Astrocyte (in vitro differentiated cells and primary cell): ENCODE measurements at regions not wholly inside any gene's neighbourhood (a gene's known extent, or its start where the extent isn't known, plus 50 kb on each side); places are given as distances from the start of the nearest gene placed in this dataset.

Experiments
- DNase-seq: peaks from one replicate; pipeline ENCODE4 v3.0.0-alpha.2; 2010; ENCODE audit warnings: low read depth
- FAIRE-seq: peaks from 2 replicates; lab custom pipeline; 2011; peaks lifted over from hg19 to GRCh38; lab: Jason Lieb, UNC
- H2AFZ ChIP-seq: 2 replicates; pipeline ENCODE4 v1.6.0; 2012; ENCODE audit warnings: low read depth, low read length, inconsistent platforms
- H3K27ac ChIP-seq: 2 replicates; pipeline ENCODE4 v1.5.1; 2011; ENCODE audit warnings: low read depth, low read length, inconsistent platforms
- H3K27me3 ChIP-seq: 2 replicates; pipeline ENCODE4 v1.6.0; 2011; ENCODE audit warnings: low read length, inconsistent platforms; ENCODE audit not compliant: insufficient read depth
- H3K36me3 ChIP-seq: 2 replicates; pipeline ENCODE4 v1.5.1; 2011; ENCODE audit warnings: low read length, inconsistent platforms; ENCODE audit not compliant: insufficient read depth
- H3K4me1 ChIP-seq: 2 replicates; pipeline ENCODE4 v1.5.1; 2011; ENCODE audit warnings: low read length, inconsistent platforms; ENCODE audit not compliant: insufficient read depth
- H3K4me2 ChIP-seq: 2 replicates; pipeline ENCODE4 v1.6.0; 2012; ENCODE audit warnings: low read length, inconsistent platforms
- H3K4me3 ChIP-seq: 2 replicates; pipeline ENCODE4 v1.5.1; 2011; ENCODE audit warnings: low read depth, mild to moderate bottlenecking, low read length, inconsistent platforms; ENCODE audit not compliant: insufficient read depth
- H3K79me2 ChIP-seq: 2 replicates; pipeline ENCODE4 v1.6.0; 2012; ENCODE audit warnings: mild to moderate bottlenecking, low read length, inconsistent platforms; ENCODE audit not compliant: insufficient read depth
- H3K9ac ChIP-seq: 2 replicates; pipeline ENCODE4 v1.6.0; 2012; ENCODE audit warnings: mild to moderate bottlenecking, low read length, inconsistent platforms
- H3K9me3 ChIP-seq: 2 replicates; pipeline ENCODE4 v1.5.1; 2012; ENCODE audit warnings: low read depth, mild to moderate bottlenecking, low read length, inconsistent platforms; ENCODE audit not compliant: insufficient read depth
- H4K20me1 ChIP-seq: 2 replicates; pipeline ENCODE4 v1.6.0; 2012; ENCODE audit warnings: low read length, inconsistent platforms; ENCODE audit not compliant: insufficient read depth
- H3K27ac Mint-ChIP-seq: one replicate; pipeline ENCODE4 v1.8.0; 2021; ENCODE audit warnings: mild to moderate bottlenecking, mixed read lengths; ENCODE audit not compliant: unreplicated experiment
- H3K27me3 Mint-ChIP-seq: one replicate; pipeline ENCODE4 v1.8.0; 2021; ENCODE audit warnings: low read depth, mixed read lengths; ENCODE audit not compliant: unreplicated experiment
- H3K36me3 Mint-ChIP-seq: one replicate; pipeline ENCODE4 v1.8.0; 2021; ENCODE audit warnings: low read depth, mixed read lengths; ENCODE audit not compliant: unreplicated experiment
- H3K4me1 Mint-ChIP-seq: one replicate; pipeline ENCODE4 v1.8.0; 2021; ENCODE audit warnings: low read depth, mixed read lengths; ENCODE audit not compliant: unreplicated experiment
- H3K4me3 Mint-ChIP-seq: one replicate; pipeline ENCODE4 v1.8.0; 2021; ENCODE audit warnings: mild to moderate bottlenecking, moderate library complexity, mixed read lengths; ENCODE audit not compliant: unreplicated experiment
- H3K9me3 Mint-ChIP-seq: one replicate; pipeline ENCODE4 v1.8.0; 2021; ENCODE audit warnings: mild to moderate bottlenecking, mixed read lengths; ENCODE audit not compliant: unreplicated experiment
- EZH2 ChIP-seq: IDR thresholded peaks from 2 replicates; pipeline ENCODE4 v1.6.1; 2012; ENCODE audit warnings: mild to moderate bottlenecking, low read length, inconsistent platforms; ENCODE audit not compliant: insufficient read depth
- TF ChIP-seq, protein P1 (sequence below): IDR thresholded peaks from 2 replicates; pipeline ENCODE4 v1.5.1; 2011; ENCODE audit warnings: low read depth, mild to moderate bottlenecking, inconsistent platforms, low read length, moderate library complexity; ENCODE audit not compliant: insufficient read depth

DNA sequence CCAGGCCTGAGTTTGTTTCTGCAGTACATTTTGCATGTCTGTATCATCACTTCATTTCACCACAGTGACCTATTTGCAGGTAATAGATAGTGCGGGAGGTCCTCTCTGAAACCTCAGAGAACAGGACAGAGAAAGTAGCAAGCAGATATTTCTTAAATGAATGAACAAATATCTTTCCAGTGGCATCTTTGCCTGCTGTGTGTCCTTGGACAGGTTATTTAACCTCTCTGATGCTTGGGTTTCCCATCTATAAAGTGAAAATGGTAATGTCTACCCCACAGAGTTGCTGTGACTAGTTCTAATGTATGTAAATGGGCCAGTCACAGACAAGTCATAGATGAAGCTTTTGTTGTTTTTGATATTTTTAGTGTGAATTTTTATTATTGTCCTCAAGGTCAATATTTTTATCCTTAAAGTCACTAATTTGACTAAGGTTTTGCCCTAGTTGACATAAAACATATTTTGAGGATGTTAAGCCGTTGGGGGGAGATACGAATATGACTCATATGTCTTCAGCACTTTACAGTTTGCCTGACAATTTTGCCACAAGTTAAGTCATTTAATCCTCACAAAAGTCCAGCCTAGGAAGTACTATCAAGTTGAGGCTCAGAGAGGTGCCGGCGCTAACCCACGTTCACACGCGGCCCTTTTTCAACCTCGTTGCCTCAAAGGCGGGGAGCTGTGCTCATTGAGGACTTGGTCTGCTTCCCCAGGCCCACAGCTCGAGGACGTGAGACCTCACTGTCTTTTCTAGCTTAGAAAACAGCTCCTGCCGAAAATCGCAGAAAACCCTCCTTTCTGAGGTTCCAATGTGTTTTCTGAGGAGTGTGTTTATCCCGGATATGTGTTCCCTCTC, 126.7 kb upstream of the STX18 start:
- Histone ChIP-seq H3K9me3 (no peaks in the 10 kb centered on the region), H3K9ac (peak overlapping the region; percentile 10), H3K27ac (no peak overlapping the region), H3K36me3 (no peaks in the 10 kb centered on the region), H3K4me3 (no peak overlapping the region), H3K4me2 (peak overlapping the region; percentile 40), H3K4me1 (peaks cover 24% of the 10 kb centered on the region), H3K79me2 (no peaks in the 10 kb centered on the region), H2AFZ (peak overlapping the region; percentile 44), H3K27me3 (peaks cover 8% of the 10 kb centered on the region), H4K20me1 (no peaks in the 10 kb centered on the region)
- TF ChIP-seq, protein P1, sequence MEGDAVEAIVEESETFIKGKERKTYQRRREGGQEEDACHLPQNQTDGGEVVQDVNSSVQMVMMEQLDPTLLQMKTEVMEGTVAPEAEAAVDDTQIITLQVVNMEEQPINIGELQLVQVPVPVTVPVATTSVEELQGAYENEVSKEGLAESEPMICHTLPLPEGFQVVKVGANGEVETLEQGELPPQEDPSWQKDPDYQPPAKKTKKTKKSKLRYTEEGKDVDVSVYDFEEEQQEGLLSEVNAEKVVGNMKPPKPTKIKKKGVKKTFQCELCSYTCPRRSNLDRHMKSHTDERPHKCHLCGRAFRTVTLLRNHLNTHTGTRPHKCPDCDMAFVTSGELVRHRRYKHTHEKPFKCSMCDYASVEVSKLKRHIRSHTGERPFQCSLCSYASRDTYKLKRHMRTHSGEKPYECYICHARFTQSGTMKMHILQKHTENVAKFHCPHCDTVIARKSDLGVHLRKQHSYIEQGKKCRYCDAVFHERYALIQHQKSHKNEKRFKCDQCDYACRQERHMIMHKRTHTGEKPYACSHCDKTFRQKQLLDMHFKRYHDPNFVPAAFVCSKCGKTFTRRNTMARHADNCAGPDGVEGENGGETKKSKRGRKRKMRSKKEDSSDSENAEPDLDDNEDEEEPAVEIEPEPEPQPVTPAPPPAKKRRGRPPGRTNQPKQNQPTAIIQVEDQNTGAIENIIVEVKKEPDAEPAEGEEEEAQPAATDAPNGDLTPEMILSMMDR, result no peak
- no peak for TF ChIP-seq EZH2
- Mint-ChIP-seq H3K4me3 (no peak overlapping the region), H3K27ac (no peak overlapping the region), H3K36me3 (no peaks in the 10 kb centered on the region), H3K4me1 (peaks cover 13% of the 10 kb centered on the region), H3K27me3 (peaks cover 13% of the 10 kb centered on the region), H3K9me3 (peaks cover 2% of the 10 kb centered on the region)
- DNase-seq (no peak), FAIRE-seq (no peak)

DNA sequence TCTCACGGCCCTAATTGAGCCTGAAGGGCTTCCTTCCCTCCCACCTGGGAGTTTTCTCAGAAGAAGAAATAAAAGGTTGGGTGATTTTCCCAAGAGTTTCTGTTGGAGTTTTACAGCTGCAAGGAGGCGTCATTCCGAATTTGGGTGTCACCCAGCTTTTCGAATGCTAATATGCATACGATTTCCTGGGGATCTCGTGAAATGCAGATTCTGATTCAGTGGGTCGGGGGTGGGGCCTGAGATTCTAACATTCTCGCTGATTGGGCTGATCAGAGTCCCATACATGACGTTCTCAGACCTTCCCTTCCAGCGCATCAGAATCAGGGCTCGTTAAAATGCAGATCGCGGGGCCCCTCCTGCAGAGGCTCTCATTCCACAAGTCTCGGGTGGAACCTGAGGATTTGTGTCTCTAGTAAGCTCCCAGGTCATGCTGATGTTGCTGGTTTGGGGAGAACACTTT, 125.8 kb upstream of the STX18 start:
- H3K79me2 ChIP-seq, result no peaks in the 10 kb centered on the region
- Mint-ChIP-seq H3K36me3 (no peaks in the 10 kb centered on the region), H3K4me3 (no peak overlapping the region), H3K4me1 (peaks cover 13% of the 10 kb centered on the region), H3K9me3 (peaks cover 2% of the 10 kb centered on the region), H3K27ac (no peak overlapping the region), H3K27me3 (peaks cover 14% of the 10 kb centered on the region)
- H3K9me3 ChIP-seq, result no peaks in the 10 kb centered on the region
- no peaks in the 10 kb centered on the region for H4K20me1 ChIP-seq
- H3K4me2 ChIP-seq, result peak overlapping the region; percentile 66
- H3K4me1 ChIP-seq, result peaks cover 33% of the 10 kb centered on the region
- no peak overlapping the region for H2AFZ ChIP-seq
- H3K4me3 ChIP-seq, result no peak overlapping the region
- no peak overlapping the region for H3K27ac ChIP-seq
- peaks cover 8% of the 10 kb centered on the region for H3K27me3 ChIP-seq
- H3K36me3 ChIP-seq, result no peaks in the 10 kb centered on the region
- FAIRE-seq (no peak), DNase-seq (no peak)
- no peak overlapping the region for H3K9ac ChIP-seq
- TF ChIP-seq EZH2, result no peak
- TF ChIP-seq, protein P1, result no peak
